ENCODE measurements at regions not wholly inside any gene's neighbourhood (a gene's known extent, or its start where the extent isn't known, plus 50 kb on each side); places are given as distances from the start of the nearest gene placed in this dataset.

DNA sequence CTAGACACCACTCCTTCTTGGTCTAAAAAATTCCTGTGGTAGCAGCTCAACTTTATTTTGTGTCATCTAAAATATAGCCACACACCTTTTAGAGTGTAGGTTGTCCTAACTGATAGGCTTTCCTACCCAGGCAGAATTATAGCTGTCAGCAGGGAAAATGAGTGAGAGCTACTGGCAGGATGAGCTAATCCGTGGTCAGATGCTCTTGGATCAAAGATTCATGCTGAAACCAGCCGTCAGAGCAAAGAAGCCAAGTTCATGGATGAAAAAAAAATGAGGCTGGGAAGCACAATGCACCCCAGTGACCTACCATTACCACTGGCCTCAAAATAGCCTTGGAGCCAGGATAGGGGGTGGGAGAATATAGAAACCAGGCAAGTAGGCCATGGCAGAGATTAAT, 113.1 kb upstream of the BLID start:
- no peaks in the 10 kb centered on the region for H3K36me3 ChIP-seq
- no peaks in the 10 kb centered on the region for H3K9me3 ChIP-seq
- no peak overlapping the region for H3K4me3 ChIP-seq
- no peak for DNase-seq
- no peaks in the 10 kb centered on the region for H3K4me1 ChIP-seq
- TF ChIP-seq, protein P1, sequence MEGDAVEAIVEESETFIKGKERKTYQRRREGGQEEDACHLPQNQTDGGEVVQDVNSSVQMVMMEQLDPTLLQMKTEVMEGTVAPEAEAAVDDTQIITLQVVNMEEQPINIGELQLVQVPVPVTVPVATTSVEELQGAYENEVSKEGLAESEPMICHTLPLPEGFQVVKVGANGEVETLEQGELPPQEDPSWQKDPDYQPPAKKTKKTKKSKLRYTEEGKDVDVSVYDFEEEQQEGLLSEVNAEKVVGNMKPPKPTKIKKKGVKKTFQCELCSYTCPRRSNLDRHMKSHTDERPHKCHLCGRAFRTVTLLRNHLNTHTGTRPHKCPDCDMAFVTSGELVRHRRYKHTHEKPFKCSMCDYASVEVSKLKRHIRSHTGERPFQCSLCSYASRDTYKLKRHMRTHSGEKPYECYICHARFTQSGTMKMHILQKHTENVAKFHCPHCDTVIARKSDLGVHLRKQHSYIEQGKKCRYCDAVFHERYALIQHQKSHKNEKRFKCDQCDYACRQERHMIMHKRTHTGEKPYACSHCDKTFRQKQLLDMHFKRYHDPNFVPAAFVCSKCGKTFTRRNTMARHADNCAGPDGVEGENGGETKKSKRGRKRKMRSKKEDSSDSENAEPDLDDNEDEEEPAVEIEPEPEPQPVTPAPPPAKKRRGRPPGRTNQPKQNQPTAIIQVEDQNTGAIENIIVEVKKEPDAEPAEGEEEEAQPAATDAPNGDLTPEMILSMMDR (IDR thresholded peaks at IDR 0.05): no peak
- no peak for TF ChIP-seq POLR2A (IDR thresholded peaks at IDR 0.05)
- H3K27me3 ChIP-seq: no peaks in the 10 kb centered on the region
- no peak overlapping the region for H3K27ac ChIP-seq

DNA sequence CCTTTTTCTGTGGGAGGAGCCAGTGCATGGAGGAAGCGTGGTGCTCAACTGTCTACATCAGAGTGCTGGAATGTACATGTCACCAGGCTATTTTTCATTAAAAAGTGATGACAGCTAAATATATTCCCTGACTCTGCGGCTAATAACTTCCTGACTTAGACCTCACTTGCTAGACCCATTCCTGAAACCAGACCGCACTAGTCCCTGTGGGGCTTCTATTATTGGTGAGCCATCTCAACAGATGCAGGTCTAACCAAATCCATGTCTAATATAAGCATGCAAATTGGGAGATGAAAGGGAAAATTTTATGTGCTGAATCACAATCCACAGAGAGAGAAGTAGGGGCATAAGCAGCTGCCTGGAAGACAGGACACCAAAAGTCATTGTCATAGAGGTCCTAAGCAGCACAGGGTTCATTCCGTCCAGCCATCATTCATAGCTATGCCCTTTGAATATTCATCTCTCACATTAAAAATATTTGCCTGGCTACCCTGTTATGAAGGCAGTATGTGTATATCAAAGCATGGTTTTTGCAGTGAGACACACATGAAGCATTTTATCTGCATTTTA, 110.9 kb upstream of the BLID start:
- Histone ChIP-seq H3K4me1 (no peaks in the 10 kb centered on the region), H3K27ac (no peak overlapping the region), H3K4me3 (no peak overlapping the region), H3K9me3 (no peaks in the 10 kb centered on the region), H3K36me3 (no peaks in the 10 kb centered on the region), H3K27me3 (no peaks in the 10 kb centered on the region)
- no peak for DNase-seq
- TF ChIP-seq, protein P1 (IDR thresholded peaks at IDR 0.05): no peak
- no peak for TF ChIP-seq POLR2A (IDR thresholded peaks at IDR 0.05)

DNA sequence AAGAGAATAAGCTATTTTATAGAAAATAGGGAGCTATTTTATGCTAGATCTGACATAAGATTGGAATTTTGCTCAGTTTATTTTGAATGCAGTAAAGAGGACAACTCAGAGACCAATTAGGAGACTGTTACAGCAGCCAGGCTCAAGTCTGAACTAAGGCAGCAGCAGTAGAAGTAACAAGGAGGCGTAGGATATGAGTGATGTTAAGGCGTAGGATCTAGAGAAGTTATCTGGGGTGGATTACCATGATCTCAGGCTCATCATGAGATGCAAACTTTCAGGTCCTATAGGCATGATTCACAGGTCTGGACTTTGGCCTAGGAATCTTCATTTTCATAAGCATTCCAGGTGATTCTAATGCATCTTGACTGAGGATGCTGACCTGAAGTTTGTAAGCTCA, 108.9 kb upstream of the BLID start:
- Histone ChIP-seq H3K27ac (no peak overlapping the region), H3K4me3 (no peak overlapping the region), H3K4me1 (no peaks in the 10 kb centered on the region), H3K9me3 (no peaks in the 10 kb centered on the region), H3K27me3 (no peaks in the 10 kb centered on the region), H3K36me3 (no peaks in the 10 kb centered on the region)
- TF ChIP-seq, protein P1 (IDR thresholded peaks at IDR 0.05): no peak
- TF ChIP-seq POLR2A (IDR thresholded peaks at IDR 0.05): no peak
- no peak for DNase-seq

DNA sequence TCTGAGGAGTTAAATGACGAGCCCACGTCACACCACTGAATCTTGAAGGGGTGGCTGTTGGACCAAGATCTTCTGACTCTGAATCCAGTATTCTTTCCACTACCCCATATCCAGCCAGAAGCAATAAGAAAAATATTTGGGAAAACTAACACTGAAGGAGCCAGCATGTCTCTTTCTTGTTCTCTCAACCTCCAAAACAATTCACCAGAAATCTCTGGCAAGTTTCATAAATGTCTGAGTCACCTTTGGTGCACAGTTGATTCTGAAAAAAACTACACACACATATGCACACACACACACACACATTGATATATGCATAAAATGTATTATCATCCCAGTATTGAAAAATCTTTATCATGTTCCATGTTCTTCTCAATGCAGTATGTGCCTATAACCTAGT, 104.3 kb upstream of the BLID start:
- Histone ChIP-seq H3K27ac (no peak overlapping the region), H3K4me3 (no peak overlapping the region), H3K4me1 (no peaks in the 10 kb centered on the region), H3K27me3 (no peaks in the 10 kb centered on the region), H3K9me3 (no peaks in the 10 kb centered on the region), H3K36me3 (no peaks in the 10 kb centered on the region)
- no peak for TF ChIP-seq POLR2A (IDR thresholded peaks at IDR 0.05)
- TF ChIP-seq, protein P1 (IDR thresholded peaks at IDR 0.05): no peak
- DNase-seq: no peak

DNA sequence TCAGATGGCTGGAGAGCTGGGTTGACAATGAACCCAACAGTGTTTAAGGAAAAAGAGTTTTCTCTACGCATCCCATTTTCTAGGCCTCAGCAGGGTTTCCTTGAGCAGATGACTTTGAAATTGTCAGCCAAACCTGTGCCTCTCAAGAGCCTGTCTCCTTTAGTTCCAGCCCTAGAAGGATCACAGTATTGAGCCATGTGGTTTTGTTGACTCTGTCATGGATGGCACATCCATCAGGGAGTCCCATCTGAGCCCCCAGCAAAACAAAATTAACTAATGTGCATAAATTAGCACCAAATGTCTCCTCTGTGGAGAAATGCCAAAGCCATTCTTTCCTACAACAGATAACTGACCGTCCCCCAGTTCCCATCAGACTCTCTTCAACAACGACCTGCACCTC, 103.8 kb upstream of the BLID start:
- TF ChIP-seq, protein P1 (IDR thresholded peaks at IDR 0.05): no peak
- TF ChIP-seq POLR2A (IDR thresholded peaks at IDR 0.05): no peak
- H3K27ac ChIP-seq: no peak overlapping the region

More for the DNA sequence above, 103.8 kb upstream of the BLID start:
- DNase-seq: no peak
- no peaks in the 10 kb centered on the region for H3K27me3 ChIP-seq
- no peak overlapping the region for H3K4me3 ChIP-seq
- no peaks in the 10 kb centered on the region for H3K4me1 ChIP-seq
- H3K36me3 ChIP-seq: no peaks in the 10 kb centered on the region
- no peaks in the 10 kb centered on the region for H3K9me3 ChIP-seq
